ENCODE measurements at regions not wholly inside any gene's neighbourhood (a gene's known extent, or its start where the extent isn't known, plus 50 kb on each side); places are given as distances from the start of the nearest gene placed in this dataset.

DNA sequence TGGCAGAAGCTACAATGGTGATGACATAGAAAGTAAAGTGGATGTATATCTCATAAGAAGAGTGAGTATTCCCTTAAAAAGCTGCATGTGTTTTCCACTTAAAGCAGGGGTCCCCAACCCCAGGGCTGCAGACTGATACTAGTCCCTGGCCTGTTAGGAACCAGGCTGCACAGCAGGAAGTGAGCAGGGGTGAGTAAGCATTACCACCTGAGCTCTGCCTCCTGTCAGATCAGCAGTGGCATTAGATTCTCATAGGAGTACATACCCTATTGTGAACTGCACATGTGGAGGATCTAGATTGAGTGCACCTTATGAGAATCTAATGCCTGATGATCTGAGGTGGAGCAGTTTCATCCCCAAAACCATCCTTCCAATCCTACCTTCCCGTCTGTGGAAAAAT, 126.1 kb upstream of the CMC1 start:
- H3K27me3 ChIP-seq, result no peaks in the 10 kb centered on the region

DNA sequence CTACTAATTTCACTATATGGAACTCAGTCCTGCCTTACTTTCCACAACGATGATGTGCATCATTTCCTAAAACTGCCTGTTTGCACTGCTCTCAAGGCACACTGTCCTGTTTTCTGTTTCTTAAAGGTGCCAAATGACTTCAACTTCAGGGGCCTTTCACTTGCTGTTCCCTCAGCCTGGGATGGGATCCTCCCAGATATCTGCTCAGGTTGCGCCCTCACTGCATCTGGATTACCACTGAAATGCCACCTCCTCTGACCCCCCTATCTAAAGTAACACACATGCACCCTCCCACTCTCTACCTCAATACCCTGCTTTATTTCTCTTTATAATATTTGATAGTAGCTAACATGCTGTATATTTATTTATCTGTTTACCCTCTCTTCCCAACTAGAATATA, 123.8 kb upstream of the CMC1 start:
- no peak for TF ChIP-seq POLR2A (IDR thresholded peaks at IDR 0.05)
- no peak for TF ChIP-seq EP300 (IDR thresholded peaks at IDR 0.05)
- TF ChIP-seq, protein P1, sequence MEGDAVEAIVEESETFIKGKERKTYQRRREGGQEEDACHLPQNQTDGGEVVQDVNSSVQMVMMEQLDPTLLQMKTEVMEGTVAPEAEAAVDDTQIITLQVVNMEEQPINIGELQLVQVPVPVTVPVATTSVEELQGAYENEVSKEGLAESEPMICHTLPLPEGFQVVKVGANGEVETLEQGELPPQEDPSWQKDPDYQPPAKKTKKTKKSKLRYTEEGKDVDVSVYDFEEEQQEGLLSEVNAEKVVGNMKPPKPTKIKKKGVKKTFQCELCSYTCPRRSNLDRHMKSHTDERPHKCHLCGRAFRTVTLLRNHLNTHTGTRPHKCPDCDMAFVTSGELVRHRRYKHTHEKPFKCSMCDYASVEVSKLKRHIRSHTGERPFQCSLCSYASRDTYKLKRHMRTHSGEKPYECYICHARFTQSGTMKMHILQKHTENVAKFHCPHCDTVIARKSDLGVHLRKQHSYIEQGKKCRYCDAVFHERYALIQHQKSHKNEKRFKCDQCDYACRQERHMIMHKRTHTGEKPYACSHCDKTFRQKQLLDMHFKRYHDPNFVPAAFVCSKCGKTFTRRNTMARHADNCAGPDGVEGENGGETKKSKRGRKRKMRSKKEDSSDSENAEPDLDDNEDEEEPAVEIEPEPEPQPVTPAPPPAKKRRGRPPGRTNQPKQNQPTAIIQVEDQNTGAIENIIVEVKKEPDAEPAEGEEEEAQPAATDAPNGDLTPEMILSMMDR (IDR thresholded peaks at IDR 0.05), result no peak
- TF ChIP-seq POLR2AphosphoS5 (IDR thresholded peaks at IDR 0.05), result no peak
- Histone ChIP-seq H3K36me3 (no peaks in the 10 kb centered on the region), H3K27me3 (no peaks in the 10 kb centered on the region), H3K27ac (no peak overlapping the region), H3K9me3 (no peaks in the 10 kb centered on the region), H3K4me3 (no peak overlapping the region), H3K4me1 (no peaks in the 10 kb centered on the region)
- intact Hi-C loops (cut with DNase I), result no loop called here
- no peak for DNase-seq
- 93 to 96% methylated on average over 2 of the region's 2 CpGs for WGBS, 2 donors

More for the DNA sequence above, 126.1 kb upstream of the CMC1 start:
- DNase-seq, result no peak
- H3K4me3 ChIP-seq, result no peak overlapping the region
- WGBS, 2 donors, result 87 to 94% methylated on average over 1 of the region's 1 CpG
- no peaks in the 10 kb centered on the region for H3K4me1 ChIP-seq
- intact Hi-C loops (cut with DNase I), result no loop called here
- TF ChIP-seq, protein P1 (IDR thresholded peaks at IDR 0.05), result no peak
- no peak for TF ChIP-seq EP300 (IDR thresholded peaks at IDR 0.05)
- no peak for TF ChIP-seq POLR2AphosphoS5 (IDR thresholded peaks at IDR 0.05)
- TF ChIP-seq POLR2A (IDR thresholded peaks at IDR 0.05), result no peak
- no peaks in the 10 kb centered on the region for H3K36me3 ChIP-seq
- no peak overlapping the region for H3K27ac ChIP-seq
- H3K9me3 ChIP-seq, result no peaks in the 10 kb centered on the region

DNA sequence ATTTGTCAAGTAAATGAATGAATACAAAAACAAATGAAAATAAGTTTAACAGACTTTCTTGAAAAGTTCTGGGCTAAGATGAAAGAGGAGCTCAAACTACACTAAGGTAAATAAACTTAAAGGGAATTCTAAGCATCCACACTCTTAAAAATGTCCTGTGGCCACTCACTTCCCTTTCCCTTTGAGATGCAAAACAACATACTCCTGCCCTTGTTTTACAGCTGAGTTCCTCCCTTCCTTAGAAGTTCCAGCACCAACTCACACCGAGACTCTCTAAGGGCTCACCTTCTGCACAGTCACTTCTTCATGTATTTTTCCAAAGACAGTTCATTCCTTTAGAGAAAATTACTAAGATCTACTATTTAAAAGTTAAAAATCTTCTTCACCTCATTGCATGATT, 123.3 kb upstream of the CMC1 start:
- intact Hi-C loops (cut with DNase I), result no loop called here
- DNase-seq, result no peak
- no peak overlapping the region for H3K4me3 ChIP-seq
- WGBS, 2 donors, result 65 to 82% methylated on average over 1 of the region's 1 CpG
- TF ChIP-seq POLR2AphosphoS5 (IDR thresholded peaks at IDR 0.05) (no peak), POLR2A (IDR thresholded peaks at IDR 0.05) (no peak), EP300 (IDR thresholded peaks at IDR 0.05) (no peak)
- TF ChIP-seq, protein P1 (IDR thresholded peaks at IDR 0.05), result no peak
- H3K36me3 ChIP-seq, result no peaks in the 10 kb centered on the region
- no peaks in the 10 kb centered on the region for H3K4me1 ChIP-seq
- H3K27ac ChIP-seq, result no peak overlapping the region
- H3K9me3 ChIP-seq, result no peaks in the 10 kb centered on the region
- no peaks in the 10 kb centered on the region for H3K27me3 ChIP-seq

DNA sequence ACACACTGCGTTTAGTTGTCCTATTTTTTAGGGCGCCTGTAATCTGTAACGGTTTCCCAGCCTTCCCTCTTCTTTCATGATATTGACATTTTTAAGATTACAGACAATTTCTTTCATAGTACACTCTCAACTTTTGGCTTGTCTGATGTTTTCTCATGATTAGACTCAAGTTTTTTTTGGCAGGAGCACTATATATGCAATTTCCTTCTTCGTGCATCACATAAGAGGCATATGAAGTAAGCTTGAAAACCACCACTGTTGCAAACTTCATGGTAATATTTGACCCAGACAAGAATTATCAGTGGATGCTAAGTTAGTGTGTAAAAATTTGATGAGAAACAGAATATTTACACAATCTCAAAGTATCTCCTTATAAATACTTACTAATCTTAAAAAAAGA, 119.2 kb upstream of the CMC1 start:
- Histone ChIP-seq H3K4me1 (no peaks in the 10 kb centered on the region), H3K9me3 (no peaks in the 10 kb centered on the region), H3K27me3 (no peaks in the 10 kb centered on the region), H3K36me3 (no peaks in the 10 kb centered on the region), H3K4me3 (no peak overlapping the region), H3K27ac (no peak overlapping the region)
- intact Hi-C loops (cut with DNase I), result no loop called here
- TF ChIP-seq EP300 (IDR thresholded peaks at IDR 0.05) (no peak), POLR2A (IDR thresholded peaks at IDR 0.05) (no peak), POLR2AphosphoS5 (IDR thresholded peaks at IDR 0.05) (no peak)
- TF ChIP-seq, protein P1 (IDR thresholded peaks at IDR 0.05), result no peak
- DNase-seq, result no peak
- WGBS, 2 donors, result 81 to 88% methylated on average over 4 of the region's 4 CpGs

DNA sequence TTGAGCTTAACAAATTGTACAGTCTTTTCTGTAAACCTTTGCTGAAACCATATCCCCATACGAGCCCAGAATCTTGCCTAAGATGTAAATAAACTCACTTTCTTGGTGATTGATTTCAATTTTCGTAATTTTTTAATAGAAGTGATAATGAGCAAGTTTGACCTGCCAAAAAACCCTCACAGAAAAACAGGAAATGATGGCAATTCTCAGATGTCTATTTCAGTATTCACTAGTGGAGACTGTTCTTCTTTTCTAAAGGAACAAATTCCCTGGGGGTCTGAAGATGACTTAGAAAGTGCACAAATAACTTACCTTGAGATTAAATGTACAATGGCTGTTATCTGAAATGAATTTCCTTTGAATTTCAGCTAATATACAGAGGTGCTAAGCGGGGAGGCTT, 116.5 kb upstream of the CMC1 start:
- H3K27ac ChIP-seq, result no peak overlapping the region
- H3K4me1 ChIP-seq, result no peaks in the 10 kb centered on the region
- H3K4me3 ChIP-seq, result no peak overlapping the region
- H3K27me3 ChIP-seq, result no peaks in the 10 kb centered on the region
- intact Hi-C loops (cut with DNase I), result no loop called here
- H3K36me3 ChIP-seq, result no peaks in the 10 kb centered on the region
- TF ChIP-seq EP300 (IDR thresholded peaks at IDR 0.05), result no peak
- no peak for TF ChIP-seq POLR2A (IDR thresholded peaks at IDR 0.05)
- TF ChIP-seq, protein P1 (IDR thresholded peaks at IDR 0.05), result no peak
- no peak for TF ChIP-seq POLR2AphosphoS5 (IDR thresholded peaks at IDR 0.05)
- H3K9me3 ChIP-seq, result no peaks in the 10 kb centered on the region
- no peak for DNase-seq
- WGBS, 2 donors, result 71 to 88% methylated on average over 3 of the region's 3 CpGs
